ENCODE measurements at regions not wholly inside any gene's neighbourhood (a gene's known extent, or its start where the extent isn't known, plus 50 kb on each side); places are given as distances from the start of the nearest gene placed in this dataset.
A peak's percentile ranks its signal among the peaks of the same experiment; 100 is the strongest.

DNA sequence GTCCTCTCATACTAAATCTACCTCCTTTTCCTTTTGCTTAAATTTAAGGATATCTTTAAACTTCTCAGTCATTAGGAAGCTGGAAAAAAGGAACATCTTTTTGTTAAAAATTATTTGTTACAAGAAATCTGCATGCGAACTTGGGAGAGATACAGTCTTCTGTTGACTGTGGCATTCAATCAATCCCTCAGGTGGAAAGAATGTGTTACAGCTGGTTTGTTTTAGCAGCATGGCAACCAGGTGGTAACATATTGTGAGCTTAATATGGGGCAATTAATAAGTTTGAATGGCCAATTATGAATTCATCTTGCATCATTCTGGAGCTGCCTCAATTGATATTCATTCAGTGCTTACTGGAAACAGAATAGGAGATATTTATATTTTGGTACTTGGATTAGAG, 135.0 kb downstream of the GC start:
- Histone ChIP-seq H3K4me3 (ENCODE audit: low read depth, low read length) (no peak overlapping the region), H3K23ac (ENCODE audit: low read length) (no peak overlapping the region), H3K27ac (ENCODE audit: low read depth, low read length) (no peak overlapping the region), H4K91ac (ENCODE audit: low read depth, low read length) (no peak overlapping the region), H2BK120ac (ENCODE audit: insufficient read depth, low read length, poor library complexity) (no peak overlapping the region), H3K36me3 (ENCODE audit: control insufficient read depth in 1 of 2, insufficient read depth in 2 of 2, low read length in 2 of 2) (no peaks in the 10 kb centered on the region), H3K79me1 (ENCODE audit: low read length) (no peaks in the 10 kb centered on the region), H3K4ac (ENCODE audit: low read depth, low read length) (no peak overlapping the region), H3K4me1 (ENCODE audit: control insufficient read depth in 1 of 2, insufficient read depth in 2 of 2, low read length in 2 of 2) (no peaks in the 10 kb centered on the region), H2BK12ac (ENCODE audit: low read length) (no peak overlapping the region), H3K4me2 (ENCODE audit: low read length) (no peak overlapping the region), H3K9me3 (ENCODE audit: insufficient read depth, low read depth, low read length) (no peaks in the 10 kb centered on the region), H4K12ac (ENCODE audit: low read depth, low read length) (no peak overlapping the region), H3K27me3 (ENCODE audit: insufficient read depth, low read length) (no peaks in the 10 kb centered on the region), H3K14ac (ENCODE audit: low read length) (no peak overlapping the region), H2BK5ac (ENCODE audit: low read depth, low read length, poor library complexity) (no peak overlapping the region), H3K9ac (ENCODE audit: low read length) (no peak overlapping the region), H2AFZ (ENCODE audit: insufficient read depth, low read length, poor library complexity) (no peak overlapping the region), H4K8ac (ENCODE audit: low read depth, low read length) (no peak overlapping the region), H3K18ac (ENCODE audit: low read length) (no peak overlapping the region), H3K79me2 (ENCODE audit: control insufficient read depth, insufficient read depth, low read length, poor library complexity) (no peaks in the 10 kb centered on the region), H2AK5ac (ENCODE audit: low read length) (no peak overlapping the region)
- DNase-seq = peak in 1 of 2 donors; percentile 17
- no CpG with 5 or more reads among the region's 1 CpG for WGBS (ENCODE audit: extremely low coverage, insufficient coverage, insufficient read length)

- Histone ChIP-seq H2BK120ac (ENCODE audit: insufficient read depth, low read length, poor library complexity) (no peak overlapping the region), H3K79me1 (ENCODE audit: low read length) (no peaks in the 10 kb centered on the region), H3K9me3 (ENCODE audit: insufficient read depth, low read depth, low read length) (no peaks in the 10 kb centered on the region), H3K23ac (ENCODE audit: low read length) (no peak overlapping the region), H2AK5ac (ENCODE audit: low read length) (no peak overlapping the region), H2BK5ac (ENCODE audit: low read depth, low read length, poor library complexity) (no peak overlapping the region), H4K91ac (ENCODE audit: low read depth, low read length) (no peak overlapping the region), H3K9ac (ENCODE audit: low read length) (no peak overlapping the region), H3K79me2 (ENCODE audit: control insufficient read depth, insufficient read depth, low read length, poor library complexity) (no peaks in the 10 kb centered on the region), H2BK12ac (ENCODE audit: low read length) (no peak overlapping the region), H3K4me3 (ENCODE audit: low read depth, low read length) (no peak overlapping the region), H3K14ac (ENCODE audit: low read length) (no peak overlapping the region), H3K36me3 (ENCODE audit: control insufficient read depth in 1 of 2, insufficient read depth in 2 of 2, low read length in 2 of 2) (no peaks in the 10 kb centered on the region), H3K4ac (ENCODE audit: low read depth, low read length) (no peak overlapping the region), H4K12ac (ENCODE audit: low read depth, low read length) (no peak overlapping the region), H3K27ac (ENCODE audit: low read depth, low read length) (no peak overlapping the region), H3K27me3 (ENCODE audit: insufficient read depth, low read length) (no peaks in the 10 kb centered on the region), H3K18ac (ENCODE audit: low read length) (no peak overlapping the region), H3K4me1 (ENCODE audit: control insufficient read depth in 1 of 2, insufficient read depth in 2 of 2, low read length in 2 of 2) (no peaks in the 10 kb centered on the region), H3K4me2 (ENCODE audit: low read length) (no peak overlapping the region), H4K8ac (ENCODE audit: low read depth, low read length) (no peak overlapping the region), H2AFZ (ENCODE audit: insufficient read depth, low read length, poor library complexity) (no peak overlapping the region)
- WGBS (ENCODE audit: extremely low coverage, insufficient coverage, insufficient read length) = no CpG with 5 or more reads among the region's 5 CpGs
- DNase-seq = peak; percentile 79 to 98
Measured at GRCh38 chr4:71648448-71648847, 135.4 kb downstream of the GC start.

DNA sequence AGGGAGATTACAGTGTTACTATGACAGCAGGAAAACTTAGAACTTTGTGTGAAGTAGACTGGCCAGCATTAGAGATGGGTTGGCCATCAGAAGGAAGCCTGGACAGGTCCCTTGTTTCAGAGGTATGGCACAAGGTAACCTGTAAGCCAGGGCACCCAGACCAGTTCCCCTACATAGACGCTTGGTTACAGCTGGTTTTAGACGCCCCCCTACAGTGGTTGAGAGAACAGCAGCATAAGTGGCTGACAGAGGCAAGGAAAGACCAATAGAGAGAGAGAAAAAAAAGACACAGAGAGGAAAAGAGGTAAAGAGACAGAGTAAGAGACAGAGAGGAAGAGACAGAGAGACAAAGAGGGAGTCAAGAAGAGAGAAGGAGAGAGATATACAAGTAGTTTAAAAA, 144.5 kb downstream of the GC start:
- H2BK5ac ChIP-seq (ENCODE audit: low read depth, low read length, poor library complexity) = no peak overlapping the region
- H4K8ac ChIP-seq (ENCODE audit: low read depth, low read length) = no peak overlapping the region
- no peak overlapping the region for H3K14ac ChIP-seq (ENCODE audit: low read length)
- no peak overlapping the region for H3K4ac ChIP-seq (ENCODE audit: low read depth, low read length)
- H3K4me1 ChIP-seq (ENCODE audit: control insufficient read depth in 1 of 2, insufficient read depth in 2 of 2, low read length in 2 of 2) = no peaks in the 10 kb centered on the region
- no peak overlapping the region for H3K27ac ChIP-seq (ENCODE audit: low read depth, low read length)
- no peak overlapping the region for H2BK12ac ChIP-seq (ENCODE audit: low read length)
- no peaks in the 10 kb centered on the region for H3K79me2 ChIP-seq (ENCODE audit: control insufficient read depth, insufficient read depth, low read length, poor library complexity)
- H3K4me2 ChIP-seq (ENCODE audit: low read length) = no peak overlapping the region
- peaks cover 3% of the 10 kb centered on the region for H3K9me3 ChIP-seq (ENCODE audit: insufficient read depth, low read depth, low read length)
- H2BK120ac ChIP-seq (ENCODE audit: insufficient read depth, low read length, poor library complexity) = no peak overlapping the region
- H2AFZ ChIP-seq (ENCODE audit: insufficient read depth, low read length, poor library complexity) = no peak overlapping the region
- no peak overlapping the region for H4K91ac ChIP-seq (ENCODE audit: low read depth, low read length)
- no peak overlapping the region for H3K9ac ChIP-seq (ENCODE audit: low read length)
- no peaks in the 10 kb centered on the region for H3K36me3 ChIP-seq (ENCODE audit: control insufficient read depth in 1 of 2, insufficient read depth in 2 of 2, low read length in 2 of 2)
- no CpG with 5 or more reads among the region's 2 CpGs for WGBS (ENCODE audit: extremely low coverage, insufficient coverage, insufficient read length)
- H2AK5ac ChIP-seq (ENCODE audit: low read length) = no peak overlapping the region
- DNase-seq = no peak
- H4K12ac ChIP-seq (ENCODE audit: low read depth, low read length) = no peak overlapping the region
- H3K79me1 ChIP-seq (ENCODE audit: low read length) = no peaks in the 10 kb centered on the region
- no peak overlapping the region for H3K4me3 ChIP-seq (ENCODE audit: low read depth, low read length)
- no peaks in the 10 kb centered on the region for H3K27me3 ChIP-seq (ENCODE audit: insufficient read depth, low read length)
- no peak overlapping the region for H3K18ac ChIP-seq (ENCODE audit: low read length)
- no peak overlapping the region for H3K23ac ChIP-seq (ENCODE audit: low read length)

DNA sequence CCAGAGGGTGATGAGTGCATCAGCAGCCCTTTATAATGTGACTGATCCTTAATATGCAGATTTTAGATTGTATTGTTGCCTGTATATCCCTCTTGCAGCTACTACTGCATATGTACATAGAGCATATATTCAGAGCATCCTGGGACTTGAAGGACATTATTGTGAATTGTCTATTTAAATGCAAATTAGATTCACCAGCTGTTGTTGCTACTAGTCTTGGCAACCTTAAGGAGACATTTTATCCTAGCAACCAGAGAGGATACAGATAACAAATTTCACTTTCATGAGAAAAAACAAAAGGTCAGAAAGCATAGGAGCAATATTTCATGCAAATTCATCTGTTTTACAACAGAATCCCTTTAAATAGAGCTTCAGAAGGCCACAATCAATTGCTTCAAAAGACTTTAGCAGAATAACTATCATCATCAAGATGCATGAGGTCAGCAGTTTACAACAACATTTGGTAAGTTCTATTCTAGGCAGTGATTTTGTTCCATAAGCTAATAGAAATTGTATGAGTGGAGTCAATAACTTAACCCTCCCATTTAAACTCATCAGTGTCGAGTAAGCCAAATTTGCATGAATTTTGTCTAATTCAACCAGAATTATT, 148.6 kb downstream of the GC start:
- no peak overlapping the region for H2AFZ ChIP-seq (ENCODE audit: insufficient read depth, low read length, poor library complexity)
- no peak overlapping the region for H4K91ac ChIP-seq (ENCODE audit: low read depth, low read length)
- H3K79me2 ChIP-seq (ENCODE audit: control insufficient read depth, insufficient read depth, low read length, poor library complexity) = no peaks in the 10 kb centered on the region
- H2AK5ac ChIP-seq (ENCODE audit: low read length) = no peak overlapping the region
- no CpG with 5 or more reads among the region's 1 CpG for WGBS (ENCODE audit: extremely low coverage, insufficient coverage, insufficient read length)
- no peaks in the 10 kb centered on the region for H3K4me1 ChIP-seq (ENCODE audit: control insufficient read depth in 1 of 2, insufficient read depth in 2 of 2, low read length in 2 of 2)
- no peak overlapping the region for H3K14ac ChIP-seq (ENCODE audit: low read length)
- no peaks in the 10 kb centered on the region for H3K36me3 ChIP-seq (ENCODE audit: control insufficient read depth in 1 of 2, insufficient read depth in 2 of 2, low read length in 2 of 2)
- H3K4me2 ChIP-seq (ENCODE audit: low read length) = no peak overlapping the region
- H2BK120ac ChIP-seq (ENCODE audit: insufficient read depth, low read length, poor library complexity) = no peak overlapping the region
- no peak overlapping the region for H3K9ac ChIP-seq (ENCODE audit: low read length)
- H3K23ac ChIP-seq (ENCODE audit: low read length) = no peak overlapping the region
- no peak overlapping the region for H4K12ac ChIP-seq (ENCODE audit: low read depth, low read length)
- peaks cover 3% of the 10 kb centered on the region for H3K9me3 ChIP-seq (ENCODE audit: insufficient read depth, low read depth, low read length)
- no peak for DNase-seq
- H3K18ac ChIP-seq (ENCODE audit: low read length) = no peak overlapping the region
- no peak overlapping the region for H2BK12ac ChIP-seq (ENCODE audit: low read length)
- no peak overlapping the region for H3K27ac ChIP-seq (ENCODE audit: low read depth, low read length)
- no peak overlapping the region for H4K8ac ChIP-seq (ENCODE audit: low read depth, low read length)
- H3K79me1 ChIP-seq (ENCODE audit: low read length) = no peaks in the 10 kb centered on the region
- no peak overlapping the region for H3K4me3 ChIP-seq (ENCODE audit: low read depth, low read length)
- H2BK5ac ChIP-seq (ENCODE audit: low read depth, low read length, poor library complexity) = no peak overlapping the region
- H3K4ac ChIP-seq (ENCODE audit: low read depth, low read length) = no peak overlapping the region
- no peaks in the 10 kb centered on the region for H3K27me3 ChIP-seq (ENCODE audit: insufficient read depth, low read length)
